ENCODE measurements at regions not wholly inside any gene's neighbourhood (a gene's known extent, or its start where the extent isn't known, plus 50 kb on each side); places are given as distances from the start of the nearest gene placed in this dataset.

DNA sequence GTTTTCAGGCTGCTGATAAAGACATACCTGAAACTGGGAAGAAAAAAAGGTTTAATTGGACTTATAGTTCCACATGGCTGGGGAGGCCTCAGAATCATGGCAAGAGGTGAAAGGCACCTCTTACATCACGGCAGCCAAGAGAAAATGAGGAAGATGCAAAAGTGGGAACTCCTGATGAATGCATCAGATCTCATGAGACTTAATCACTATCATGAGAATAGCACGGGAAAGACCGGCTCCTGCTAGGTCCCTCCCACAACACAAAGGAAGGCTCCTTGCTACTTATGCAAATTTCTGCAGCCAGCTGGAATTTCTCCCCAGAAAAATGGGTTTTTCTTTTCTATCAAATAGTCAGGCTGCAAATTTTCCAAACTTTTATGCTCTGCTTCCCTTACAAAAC, 174.1 kb upstream of the RMST start:
- Histone ChIP-seq H4K20me1 (replicated peaks; ENCODE audit: control insufficient read depth, extremely low read depth, insufficient read depth, low read length) (no peaks in the 10 kb centered on the region), H3K36me3 (ENCODE audit: control insufficient read depth in 2 of 2, extremely low read depth in 1 of 2, insufficient read depth in 2 of 2, low read length in 2 of 2) (no peaks in the 10 kb centered on the region), H3K79me2 (ENCODE audit: control insufficient read depth, insufficient read depth, low read length) (no peaks in the 10 kb centered on the region), H2AFZ (ENCODE audit: low read depth, low read length) (no peak overlapping the region), H3K27me3 (ENCODE audit: control insufficient read depth in 2 of 2, insufficient read depth in 2 of 2, low read length in 2 of 2) (no peaks in the 10 kb centered on the region), H3K9ac (replicated peaks; ENCODE audit: extremely low read depth, insufficient read depth, low read length) (no peak overlapping the region), H3K9me1 (replicated peaks; ENCODE audit: control insufficient read depth, extremely low read depth, insufficient read depth, low read length) (no peaks in the 10 kb centered on the region), H3K4me2 (ENCODE audit: insufficient read depth, low read length) (no peak overlapping the region), H3K9me3 (replicated peaks; ENCODE audit: control insufficient read depth, insufficient read depth, low read length) (no peaks in the 10 kb centered on the region), H3K27ac (ENCODE audit: insufficient read depth, low read depth, low read length) (no peak overlapping the region), H3K4me1 (ENCODE audit: control insufficient read depth, extremely low read depth, insufficient read depth, low read length) (no peaks in the 10 kb centered on the region), H3K4me3 (replicated peaks in 1 of 3; ENCODE audit: insufficient read depth in 1 of 3, low read depth in 1 of 3, low read length in 3 of 3) (no peak overlapping the region)
- dilution Hi-C loops (cut with MboI; ENCODE audit: extremely low pct_ligation_motif_present, low sequenced_read_pairs) (no loop called here), intact Hi-C loops (cut with micrococcal nuclease) (no loop called here)
- FAIRE-seq (no peak), DNase-seq (ENCODE audit: low read depth, low spot score) (no peak)
- BruUV-seq (replicated peaks) = no TSS peak
- ChIA-PET POLR2A (no interaction called here), CTCF (no interaction called here)
- no peak for TF ChIP-seq EZH2 (IDR thresholded peaks at IDR 0.05; ENCODE audit: borderline replicate concordance, low read depth, low read length, severe bottlenecking)
- TF ChIP-seq JUN (IDR thresholded peaks at IDR 0.05; ENCODE audit: borderline replicate concordance, insufficient read depth, insufficient read length, low read depth) = no peak
- TF ChIP-seq, protein P1, sequence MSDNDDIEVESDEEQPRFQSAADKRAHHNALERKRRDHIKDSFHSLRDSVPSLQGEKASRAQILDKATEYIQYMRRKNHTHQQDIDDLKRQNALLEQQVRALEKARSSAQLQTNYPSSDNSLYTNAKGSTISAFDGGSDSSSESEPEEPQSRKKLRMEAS (IDR thresholded peaks at IDR 0.05; ENCODE audit: insufficient read depth, insufficient read length) = no peak
- TF ChIP-seq, protein P2, sequence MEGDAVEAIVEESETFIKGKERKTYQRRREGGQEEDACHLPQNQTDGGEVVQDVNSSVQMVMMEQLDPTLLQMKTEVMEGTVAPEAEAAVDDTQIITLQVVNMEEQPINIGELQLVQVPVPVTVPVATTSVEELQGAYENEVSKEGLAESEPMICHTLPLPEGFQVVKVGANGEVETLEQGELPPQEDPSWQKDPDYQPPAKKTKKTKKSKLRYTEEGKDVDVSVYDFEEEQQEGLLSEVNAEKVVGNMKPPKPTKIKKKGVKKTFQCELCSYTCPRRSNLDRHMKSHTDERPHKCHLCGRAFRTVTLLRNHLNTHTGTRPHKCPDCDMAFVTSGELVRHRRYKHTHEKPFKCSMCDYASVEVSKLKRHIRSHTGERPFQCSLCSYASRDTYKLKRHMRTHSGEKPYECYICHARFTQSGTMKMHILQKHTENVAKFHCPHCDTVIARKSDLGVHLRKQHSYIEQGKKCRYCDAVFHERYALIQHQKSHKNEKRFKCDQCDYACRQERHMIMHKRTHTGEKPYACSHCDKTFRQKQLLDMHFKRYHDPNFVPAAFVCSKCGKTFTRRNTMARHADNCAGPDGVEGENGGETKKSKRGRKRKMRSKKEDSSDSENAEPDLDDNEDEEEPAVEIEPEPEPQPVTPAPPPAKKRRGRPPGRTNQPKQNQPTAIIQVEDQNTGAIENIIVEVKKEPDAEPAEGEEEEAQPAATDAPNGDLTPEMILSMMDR (IDR thresholded peaks at IDR 0.05; ENCODE audit: extremely low read depth in 1 of 2, insufficient read depth in 1 of 2, low read depth in 1 of 2, low read length in 2 of 2) = no peak
- TF ChIP-seq FOS (IDR thresholded peaks at IDR 0.05; ENCODE audit: borderline replicate concordance, insufficient read depth, low read length) = no peak
- TF ChIP-seq POLR2A (IDR thresholded peaks at IDR 0.05; ENCODE audit: low read depth, low read length) = no peak
- TF ChIP-seq MYC (IDR thresholded peaks at IDR 0.05; ENCODE audit: low read depth, low read length) = no peak
- TF ChIP-seq GATA2 (IDR thresholded peaks at IDR 0.05; ENCODE audit: insufficient read depth, insufficient read length, low read depth, low read length) = no peak
- TF ChIP-seq POLR2AphosphoS5 (IDR thresholded peaks at IDR 0.05; ENCODE audit: insufficient read depth, low read depth, low read length) = no peak
